ENCODE measurements at regions not wholly inside any gene's neighbourhood (a gene's known extent, or its start where the extent isn't known, plus 50 kb on each side); places are given as distances from the start of the nearest gene placed in this dataset.
"Not testable (repeated sequence)": the region's sequence is repeated elsewhere in the genome, so short reads cannot be mapped to it uniquely, and the experiment has no call there.

GRCh38 chr14:85350667-85351066, 179.3 kb upstream of the FLRT2 start:
- WGBS (ENCODE audit: insufficient coverage), result no CpG with 5 or more reads among the region's 3 CpGs
- Mint-ChIP-seq H3K4me1 (no peaks in the 10 kb centered on the region), H3K36me3 (no peaks in the 10 kb centered on the region), H3K27me3 (ENCODE audit: low read depth in 3 of 3) (no peaks in the 10 kb centered on the region), H3K27ac (no peak overlapping the region), H3K9me3 (peaks cover 11 to 40% (median 19%) of the 10 kb centered on the region in 7 donors), H3K4me3 (no peak overlapping the region)
- no peaks in the 10 kb centered on the region for H3K27me3 ChIP-seq (ENCODE audit: control insufficient read depth in 2 of 2, insufficient read depth in 2 of 2, low read length in 2 of 2)
- no peaks in the 10 kb centered on the region for H4K20me1 ChIP-seq (ENCODE audit: insufficient read depth, low read length)
- no peak for TF ChIP-seq CTCF (IDR thresholded peaks at IDR 0.05)
- peaks cover 0 to 13% of the 10 kb centered on the region in 2 donors for H3K9me3 ChIP-seq (replicated peaks in 1 of 2; ENCODE audit: control insufficient read depth in 1 of 2, insufficient read depth in 1 of 2, low read length in 2 of 2)
- H3K9ac ChIP-seq (ENCODE audit: insufficient read depth, low read length, poor library complexity, severe bottlenecking), result no peak overlapping the region
- H3K27ac ChIP-seq (ENCODE audit: low read depth in 1 of 2, low read length in 2 of 2), result no peak overlapping the region
- no peak overlapping the region for H3K4me2 ChIP-seq (replicated peaks; ENCODE audit: extremely low read depth, low read length, poor library complexity, severe bottlenecking)
- no peaks in the 10 kb centered on the region for H3K36me3 ChIP-seq (replicated peaks in 1 of 2; ENCODE audit: control insufficient read depth in 1 of 2, insufficient read depth in 2 of 2, low read length in 2 of 2)
- H3K79me2 ChIP-seq (ENCODE audit: insufficient read depth, low read length), result no peaks in the 10 kb centered on the region
- no peaks in the 10 kb centered on the region for H3K4me1 ChIP-seq (ENCODE audit: control insufficient read depth in 1 of 2, insufficient read depth in 2 of 2, low read length in 2 of 2)
- H2AFZ ChIP-seq (ENCODE audit: insufficient read depth, low read depth, low read length, poor library complexity, severe bottlenecking), result no peak overlapping the region
- DNase-seq, result no peak
- intact Hi-C loops (cut with micrococcal nuclease), result no loop called here
- H3K4me3 ChIP-seq (replicated peaks in 1 of 3; ENCODE audit: low read depth in 2 of 3, low read length in 3 of 3), result no peak overlapping the region

GRCh38 chr14:85352588-85352987, 177.4 kb upstream of the FLRT2 start:
- H3K4me3 Mint-ChIP-seq; DNase-seq; H4K20me1 ChIP-seq (ENCODE audit: insufficient read depth, low read length); H3K79me2 ChIP-seq (ENCODE audit: insufficient read depth, low read length); H3K36me3 ChIP-seq (replicated peaks in 1 of 2; ENCODE audit: control insufficient read depth in 1 of 2, insufficient read depth in 2 of 2, low read length in 2 of 2); H2AFZ ChIP-seq (ENCODE audit: insufficient read depth, low read depth, low read length, poor library complexity, severe bottlenecking); H3K4me1 Mint-ChIP-seq; H3K36me3 Mint-ChIP-seq; H3K9me3 ChIP-seq (replicated peaks in 1 of 2; ENCODE audit: control insufficient read depth in 1 of 2, insufficient read depth in 1 of 2, low read length in 2 of 2); H3K4me2 ChIP-seq (replicated peaks; ENCODE audit: extremely low read depth, low read length, poor library complexity, severe bottlenecking); H3K27ac Mint-ChIP-seq; intact Hi-C loops (cut with micrococcal nuclease); H3K27ac ChIP-seq (ENCODE audit: low read depth in 1 of 2, low read length in 2 of 2); H3K4me1 ChIP-seq (ENCODE audit: control insufficient read depth in 1 of 2, insufficient read depth in 2 of 2, low read length in 2 of 2); H3K9ac ChIP-seq (ENCODE audit: insufficient read depth, low read length, poor library complexity, severe bottlenecking); H3K27me3 Mint-ChIP-seq (ENCODE audit: low read depth in 3 of 3); H3K27me3 ChIP-seq (ENCODE audit: control insufficient read depth in 2 of 2, insufficient read depth in 2 of 2, low read length in 2 of 2); H3K4me3 ChIP-seq (replicated peaks in 1 of 3; ENCODE audit: low read depth in 2 of 3, low read length in 3 of 3): not testable (repeated sequence)
- 97% methylated on average over 12 of the region's 26 CpGs for WGBS (ENCODE audit: insufficient coverage)
- H3K9me3 Mint-ChIP-seq, result peaks cover 10 to 31% (median 15%) of the 10 kb centered on the region in 7 donors

All from CD14-positive monocyte (primary cell).